ENCODE measurements at regions not wholly inside any gene's neighbourhood (a gene's known extent, or its start where the extent isn't known, plus 50 kb on each side); places are given as distances from the start of the nearest gene placed in this dataset.

DNA sequence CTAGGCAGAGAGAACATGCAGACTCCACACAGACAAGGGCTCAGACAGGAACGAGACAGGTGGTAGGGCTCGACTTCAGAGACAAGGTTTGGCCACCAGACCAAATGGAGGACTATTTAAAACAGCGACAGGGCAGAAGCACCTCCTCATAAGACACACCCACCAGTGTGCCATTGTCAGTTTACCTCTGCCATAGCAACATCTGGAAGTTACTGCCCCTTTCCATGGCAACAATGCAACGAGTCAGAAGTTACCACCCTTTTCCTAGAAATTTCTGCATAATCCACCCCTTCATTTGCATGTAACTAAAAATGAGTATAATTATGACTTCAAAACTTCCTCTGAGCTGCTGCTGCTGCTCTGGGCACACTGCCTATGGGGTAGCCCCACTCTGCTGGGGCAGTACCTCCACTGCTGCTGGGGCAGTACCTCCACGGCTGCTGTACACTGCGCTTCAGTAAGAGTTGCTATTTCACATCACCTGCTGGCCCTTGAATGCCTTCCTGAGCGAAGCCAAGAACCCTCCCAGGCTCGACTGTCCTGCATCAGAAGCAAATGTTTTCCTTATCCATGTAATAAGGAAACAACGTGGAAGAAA, 2222.3 kb upstream of the AGA start:
- TF ChIP-seq, protein P1, sequence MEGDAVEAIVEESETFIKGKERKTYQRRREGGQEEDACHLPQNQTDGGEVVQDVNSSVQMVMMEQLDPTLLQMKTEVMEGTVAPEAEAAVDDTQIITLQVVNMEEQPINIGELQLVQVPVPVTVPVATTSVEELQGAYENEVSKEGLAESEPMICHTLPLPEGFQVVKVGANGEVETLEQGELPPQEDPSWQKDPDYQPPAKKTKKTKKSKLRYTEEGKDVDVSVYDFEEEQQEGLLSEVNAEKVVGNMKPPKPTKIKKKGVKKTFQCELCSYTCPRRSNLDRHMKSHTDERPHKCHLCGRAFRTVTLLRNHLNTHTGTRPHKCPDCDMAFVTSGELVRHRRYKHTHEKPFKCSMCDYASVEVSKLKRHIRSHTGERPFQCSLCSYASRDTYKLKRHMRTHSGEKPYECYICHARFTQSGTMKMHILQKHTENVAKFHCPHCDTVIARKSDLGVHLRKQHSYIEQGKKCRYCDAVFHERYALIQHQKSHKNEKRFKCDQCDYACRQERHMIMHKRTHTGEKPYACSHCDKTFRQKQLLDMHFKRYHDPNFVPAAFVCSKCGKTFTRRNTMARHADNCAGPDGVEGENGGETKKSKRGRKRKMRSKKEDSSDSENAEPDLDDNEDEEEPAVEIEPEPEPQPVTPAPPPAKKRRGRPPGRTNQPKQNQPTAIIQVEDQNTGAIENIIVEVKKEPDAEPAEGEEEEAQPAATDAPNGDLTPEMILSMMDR (conservative IDR thresholded peaks at IDR 0.05; ENCODE audit: low read depth, low read length) = no peak
- no peak for TF ChIP-seq EZH2 (IDR thresholded peaks at IDR 0.05; ENCODE audit: borderline replicate concordance, low read depth, low read length, poor library complexity, severe bottlenecking)
